A549 (cell line): ENCODE measurements at regions not wholly inside any gene's neighbourhood (a gene's known extent, or its start where the extent isn't known, plus 50 kb on each side); places are given as distances from the start of the nearest gene placed in this dataset.

ENCODE experiments used
- ATAC-seq, 2 experiments: fragments of 200-7000 bp in 1 of 2; fragments of >200 bp in 1 of 2; cut with Nextera tagmentation in 1 of 2; cut with Tn5 transposase in 1 of 2; 3 replicates each; pipeline versions ENCODE4 v1.8.0 to v1.9.1; 2018 to 2020; ENCODE audit warnings: mild to moderate bottlenecking in 1 of 2, moderate library complexity in 1 of 2
- CTCF ChIA-PET: fragments of 300-600 bp; sonication (Branson Sonifier 250); formaldehyde crosslinking; extraction: SDS; loops from one replicate; lab custom pipeline; 2021; ENCODE audit warnings: antibody characterized with exemption, inconsistent platforms; lab: Yijun Ruan, JAX
- POLR2A ChIA-PET: fragments of 350-600 bp; formaldehyde crosslinking; extraction: SDS; loops from one replicate; lab custom pipeline; 2021; ENCODE audit warnings: antibody characterized with exemption, inconsistent platforms; lab: Yijun Ruan, JAX
- DNase-seq, 2 experiments: peaks; one replicate each; pipeline versions ENCODE4 v3.0.0 to v3.0.0-alpha.2; 2011 to 2016; ENCODE audit warnings: low read depth in 1 of 2, low spot score in 1 of 2
- FAIRE-seq: peaks from 2 replicates; lab custom pipeline; 2011; peaks lifted over from hg19 to GRCh38; lab: Jason Lieb, UNC
- H3K27ac ChIP-seq, 2 experiments: fragments of >200 bp; sonication (Bioruptor Twin); formaldehyde crosslinking; 3 replicates each; pipeline ENCODE4 v1.5.1; 2016 to 2017
- H3K4me1 ChIP-seq: fragments of >200 bp; sonication (Bioruptor Twin); formaldehyde crosslinking; 3 replicates; pipeline ENCODE4 v1.6.1; 2016
- H3K4me2 ChIP-seq: fragments of >200 bp; sonication (Bioruptor Twin); formaldehyde crosslinking; 3 replicates; pipeline ENCODE4 v1.6.1; 2016
- H3K4me3 ChIP-seq: fragments of >200 bp; sonication (Bioruptor Twin); formaldehyde crosslinking; 3 replicates; pipeline ENCODE4 v1.5.1; 2016
- H3K9me3 ChIP-seq: fragments of >200 bp; sonication (Bioruptor Twin); formaldehyde crosslinking; 3 replicates; pipeline ENCODE4 v1.6.1; 2016
- CBX2 ChIP-seq: fragments of 200-600 bp; sonication (generic); IDR thresholded peaks from 2 replicates; pipeline ENCODE4 v1.6.1; 2016; ENCODE audit warnings: low read depth, mild to moderate bottlenecking, borderline replicate concordance
- CBX8 ChIP-seq: fragments of 200-600 bp; sonication (generic); IDR thresholded peaks from 2 replicates; pipeline ENCODE4 v1.6.1; 2016
- E2F6 ChIP-seq: IDR thresholded peaks from 2 replicates; pipeline ENCODE4 v1.6.1; 2012; ENCODE audit warnings: low read depth, borderline replicate concordance
- EHF ChIP-seq: fragments of 250-450 bp; sonication (Bioruptor Pico); IDR thresholded peaks from 2 replicates; pipeline ENCODE4 v1.5.0; 2020; ENCODE audit warnings: mild to moderate bottlenecking
- ESRRA ChIP-seq: fragments of 150-350 bp; IDR thresholded peaks from 2 replicates; pipeline ENCODE4 v1.6.1; 2014; ENCODE audit warnings: mild to moderate bottlenecking, low read length, borderline replicate concordance
- FOSL2 ChIP-seq, 2 experiments: fragments of 450-650 bp in 1 of 2; fragments of >200 bp in 1 of 2; sonication (Bioruptor Twin) in 1 of 2; formaldehyde crosslinking; IDR thresholded peaks; 2 replicates each; pipeline versions ENCODE4 v1.5.0 to v1.6.1; 2016 to 2020; ENCODE audit warnings: mild to moderate bottlenecking in 1 of 2, moderate library complexity in 1 of 2
- FOXS1 ChIP-seq: fragments of 250-450 bp; sonication (Bioruptor Pico); IDR thresholded peaks from 2 replicates; pipeline ENCODE4 v1.5.0; 2020; ENCODE audit warnings: mild to moderate bottlenecking, moderate library complexity
- GATA3 ChIP-seq: IDR thresholded peaks from 2 replicates; pipeline ENCODE4 v1.6.1; 2012; ENCODE audit warnings: borderline replicate concordance
- HDAC2 ChIP-seq: fragments of 200-600 bp; sonication (generic); IDR thresholded peaks from 2 replicates; pipeline ENCODE4 v1.6.1; 2016
- HEYL ChIP-seq: fragments of 250-450 bp; sonication (Bioruptor Pico); IDR thresholded peaks from 2 replicates; pipeline ENCODE4 v1.8.0; 2021; ENCODE audit warnings: mild to moderate bottlenecking, moderate library complexity
- HOXB5 ChIP-seq: fragments of 250-450 bp; sonication (Bioruptor Pico); IDR thresholded peaks from 2 replicates; pipeline ENCODE4 v1.5.0; 2020; ENCODE audit warnings: mild to moderate bottlenecking, moderate library complexity
- MAZ ChIP-seq: fragments of 150-350 bp; IDR thresholded peaks from 2 replicates; pipeline ENCODE4 v1.6.1; 2014; ENCODE audit warnings: antibody characterized with exemption, low read depth, low read length, borderline replicate concordance
- NFE2L2 ChIP-seq: fragments of 150-350 bp; conservative IDR thresholded peaks from 2 replicates; pipeline ENCODE4 v1.6.1; 2014; ENCODE audit warnings: low read length
- NPAS2 ChIP-seq: fragments of 250-450 bp; sonication (Bioruptor Pico); IDR thresholded peaks from 2 replicates; pipeline ENCODE4 v1.8.0; 2022; ENCODE audit warnings: mild to moderate bottlenecking, moderate library complexity, borderline replicate concordance
- NR3C1 ChIP-seq: fragments of >200 bp; sonication (Bioruptor Twin); formaldehyde crosslinking; IDR thresholded peaks from 3 replicates; pipeline ENCODE4 v1.6.1; 2017
- POLR2AphosphoS2 ChIP-seq: conservative IDR thresholded peaks from 2 replicates; pipeline ENCODE4 v1.6.1; 2012; ENCODE audit warnings: low read length, improper control_type of control experiment, inconsistent platforms
- RAD21 ChIP-seq, 2 experiments: fragments of >200 bp in 1 of 2; sonication (Bioruptor Twin) in 1 of 2; formaldehyde crosslinking in 1 of 2; IDR thresholded peaks in 1 of 2; conservative IDR thresholded peaks in 1 of 2; 2 replicates in 1 of 2; 3 replicates in 1 of 2; pipeline ENCODE4 v1.6.1; 2012 to 2018; ENCODE audit warnings: inconsistent platforms in 1 of 2
- RARB ChIP-seq: fragments of 250-450 bp; sonication (Bioruptor Pico); IDR thresholded peaks from 2 replicates; pipeline ENCODE4 v1.8.0; 2021; ENCODE audit warnings: mild to moderate bottlenecking, moderate library complexity
- RCOR1 ChIP-seq: fragments of 150-350 bp; IDR thresholded peaks from 2 replicates; pipeline ENCODE4 v1.6.1; 2014; ENCODE audit warnings: antibody characterized with exemption, low read length, low read depth
- SREBF2 ChIP-seq: fragments of 450-650 bp; IDR thresholded peaks from 2 replicates; pipeline ENCODE4 v1.6.1; 2014; ENCODE audit warnings: mild to moderate bottlenecking, moderate library complexity
- TP53 ChIP-seq: fragments of 250-450 bp; sonication (Bioruptor Pico); IDR thresholded peaks from 2 replicates; pipeline ENCODE4 v1.5.0; 2021; ENCODE audit warnings: mild to moderate bottlenecking, moderate library complexity
- ZC3H11A ChIP-seq: fragments of 450-650 bp; IDR thresholded peaks from 2 replicates; pipeline ENCODE4 v1.6.1; 2014; ENCODE audit warnings: antibody characterized with exemption, mild to moderate bottlenecking
- WGBS: methylation state at CpG from one replicate; pipeline ENCODE4 v1.1.6; 2017; ENCODE audit errors: missing lambda C conversion rate; 5-methylcytosine and 5-hydroxymethylcytosine counted together
- TF ChIP-seq, protein P1 (sequence below): fragments of 250-450 bp; sonication (Bioruptor Pico); IDR thresholded peaks from 2 replicates; pipeline ENCODE4 v1.5.0; 2021; ENCODE audit warnings: mild to moderate bottlenecking, moderate library complexity, borderline replicate concordance
- TF ChIP-seq, protein P2 (sequence below): fragments of >200 bp; sonication (Bioruptor Twin); formaldehyde crosslinking; IDR thresholded peaks from 2 replicates; pipeline ENCODE4 v1.6.1; 2016
- TF ChIP-seq, protein P3 (sequence below): fragments of 250-450 bp; sonication (Bioruptor Pico); IDR thresholded peaks from 2 replicates; pipeline ENCODE4 v1.5.0; 2020; ENCODE audit warnings: low read depth, mild to moderate bottlenecking, moderate library complexity

DNA sequence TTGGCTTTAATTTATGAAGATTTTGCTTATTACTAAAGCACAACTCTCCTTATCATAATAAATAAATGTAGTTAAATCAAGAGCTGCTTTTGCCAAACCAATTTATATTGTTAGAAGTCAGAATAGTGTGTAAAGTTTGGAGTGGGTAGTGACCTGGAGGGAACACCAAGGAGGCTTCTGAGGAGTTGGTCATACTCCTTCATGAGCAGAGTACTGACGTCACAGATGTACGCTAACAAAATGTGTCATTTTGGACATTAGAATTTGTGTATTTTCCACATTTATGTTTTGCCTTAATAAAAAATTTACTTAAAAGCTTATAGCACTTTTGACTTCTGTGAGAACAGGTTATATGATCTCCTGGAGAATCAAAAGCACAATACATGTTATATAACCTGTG, 953.5 kb upstream of the INTU start:
- POLR2A ChIA-PET: no interaction called here
- FAIRE-seq (no peak), ATAC-seq (no peak), DNase-seq (no peak)
- TF ChIP-seq HDAC2 (no peak), NR3C1 (no peak), E2F6 (no peak), FOSL2 (IDR thresholded peaks at IDR 0.05) (no peak), FOSL2 (CRISPR knock-in tag; IDR thresholded peaks at IDR 0.05) (no peak), HOXB5 (CRISPR knock-in tag) (no peak), ZC3H11A (no peak), RAD21 (conservative IDR thresholded peaks at IDR 0.05 in 1 of 2, IDR thresholded peaks at IDR 0.05 in 1 of 2) (no peak), HEYL (CRISPR knock-in tag) (no peak), SREBF2 (no peak), POLR2AphosphoS2 (no peak), FOXS1 (no peak), RCOR1 (no peak), EHF (no peak), CBX8 (no peak), CBX2 (no peak)
- TF ChIP-seq, protein P1, sequence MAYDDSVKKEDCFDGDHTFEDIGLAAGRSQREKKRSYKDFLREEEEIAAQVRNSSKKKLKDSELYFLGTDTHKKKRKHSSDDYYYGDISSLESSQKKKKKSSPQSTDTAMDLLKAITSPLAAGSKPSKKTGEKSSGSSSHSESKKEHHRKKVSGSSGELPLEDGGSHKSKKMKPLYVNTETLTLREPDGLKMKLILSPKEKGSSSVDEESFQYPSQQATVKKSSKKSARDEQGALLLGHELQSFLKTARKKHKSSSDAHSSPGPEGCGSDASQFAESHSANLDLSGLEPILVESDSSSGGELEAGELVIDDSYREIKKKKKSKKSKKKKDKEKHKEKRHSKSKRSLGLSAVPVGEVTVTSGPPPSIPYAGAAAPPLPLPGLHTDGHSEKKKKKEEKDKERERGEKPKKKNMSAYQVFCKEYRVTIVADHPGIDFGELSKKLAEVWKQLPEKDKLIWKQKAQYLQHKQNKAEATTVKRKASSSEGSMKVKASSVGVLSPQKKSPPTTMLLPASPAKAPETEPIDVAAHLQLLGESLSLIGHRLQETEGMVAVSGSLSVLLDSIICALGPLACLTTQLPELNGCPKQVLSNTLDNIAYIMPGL (CRISPR knock-in tag): no peak
- Histone ChIP-seq H3K9me3 (no peaks in the 10 kb centered on the region), H3K4me3 (no peak overlapping the region), H3K4me1 (no peaks in the 10 kb centered on the region), H3K4me2 (no peak overlapping the region), H3K27ac (no peak overlapping the region)
- CTCF ChIA-PET: no interaction called here
- 52% methylated on average over 2 of the region's 2 CpGs for WGBS

GRCh38 chr4:126682250-126682649, 950.5 kb upstream of the INTU start:
- ATAC-seq (no peak), DNase-seq (no peak), FAIRE-seq (no peak)
- TF ChIP-seq, protein P2, sequence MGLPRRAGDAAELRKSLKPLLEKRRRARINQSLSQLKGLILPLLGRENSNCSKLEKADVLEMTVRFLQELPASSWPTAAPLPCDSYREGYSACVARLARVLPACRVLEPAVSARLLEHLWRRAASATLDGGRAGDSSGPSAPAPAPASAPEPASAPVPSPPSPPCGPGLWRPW: no peak
- TF ChIP-seq, protein P3, sequence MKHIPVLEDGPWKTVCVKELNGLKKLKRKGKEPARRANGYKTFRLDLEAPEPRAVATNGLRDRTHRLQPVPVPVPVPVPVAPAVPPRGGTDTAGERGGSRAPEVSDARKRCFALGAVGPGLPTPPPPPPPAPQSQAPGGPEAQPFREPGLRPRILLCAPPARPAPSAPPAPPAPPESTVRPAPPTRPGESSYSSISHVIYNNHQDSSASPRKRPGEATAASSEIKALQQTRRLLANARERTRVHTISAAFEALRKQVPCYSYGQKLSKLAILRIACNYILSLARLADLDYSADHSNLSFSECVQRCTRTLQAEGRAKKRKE (CRISPR knock-in tag): no peak
- TF ChIP-seq RARB (CRISPR knock-in tag) (no peak), MAZ (no peak), GATA3 (no peak), FOSL2 (IDR thresholded peaks at IDR 0.05) (no peak), FOSL2 (CRISPR knock-in tag; IDR thresholded peaks at IDR 0.05) (no peak), RCOR1 (no peak), SREBF2 (no peak), TP53 (no peak), HDAC2 (no peak), ESRRA (no peak), NFE2L2 (no peak), NPAS2 (CRISPR knock-in tag) (no peak), FOXS1 (no peak)
- ChIA-PET POLR2A (no interaction called here), CTCF (no interaction called here)
- Histone ChIP-seq H3K27ac (no peak overlapping the region), H3K4me3 (no peak overlapping the region), H3K4me1 (no peaks in the 10 kb centered on the region), H3K9me3 (no peaks in the 10 kb centered on the region), H3K4me2 (no peak overlapping the region)
